ENCODE measurements at regions not wholly inside any gene's neighbourhood (a gene's known extent, or its start where the extent isn't known, plus 50 kb on each side); places are given as distances from the start of the nearest gene placed in this dataset.

- TF ChIP-seq CTCF (optimal IDR thresholded peaks at IDR 0.05 in 1 of 3, IDR thresholded peaks at IDR 0.05 in 1 of 3, conservative IDR thresholded peaks at IDR 0.05 in 1 of 3; ENCODE audit: extremely low read depth in 1 of 3, insufficient read depth in 2 of 3, low read length in 3 of 3) (no peak), EZH2 (IDR thresholded peaks at IDR 0.05; ENCODE audit: low read length) (no peak)
These were observed 363.9 kb downstream of the MID1IP1 start for GRCh38 chrX:39165185-39165584.

All from keratinocyte (primary cell).